B cell (primary cell): ENCODE measurements at regions not wholly inside any gene's neighbourhood (a gene's known extent, or its start where the extent isn't known, plus 50 kb on each side); places are given as distances from the start of the nearest gene placed in this dataset.
"Not testable (repeated sequence)": the region's sequence is repeated elsewhere in the genome, so short reads cannot be mapped to it uniquely, and the experiment has no call there.

Source experiments
- ATAC-seq: fragments of 200-7000 bp; cut with Tn5 transposase; one replicate; pipeline ENCODE4 v1.10.0; 2021; ENCODE audit warnings: low read depth, mild to moderate bottlenecking, moderate number of reproducible peaks, moderate library complexity
- CTCF ChIA-PET: fragments of 350-600 bp; sonication (Branson Sonifier 250); formaldehyde crosslinking; loops from one replicate; lab custom pipeline; 2021; ENCODE audit warnings: antibody characterized with exemption, inconsistent platforms; lab: Charles Lee
- POLR2A ChIA-PET: fragments of 350-600 bp; sonication (Branson Sonifier 250); formaldehyde crosslinking; loops from one replicate; lab custom pipeline; 2021; ENCODE audit warnings: antibody characterized with exemption; lab: Charles Lee
- DNase-seq: peaks from one replicate; pipeline ENCODE4 v3.0.0; 2013
- H2AFZ ChIP-seq: 2 replicates; pipeline ENCODE4 v1.6.1; 2012; ENCODE audit warnings: mild to moderate bottlenecking, low read depth, low read length; ENCODE audit not compliant: insufficient read depth, poor library complexity, severe bottlenecking
- H3K27ac ChIP-seq, 2 donors: 1 replicate in 1 of 2; 2 replicates in 1 of 2; pipeline ENCODE4 v1.5.1; 2012 to 2013; ENCODE audit warnings: low read length in 2 of 2, mild to moderate bottlenecking in 2 of 2, moderate library complexity in 1 of 2
- H3K27me3 ChIP-seq, 4 experiments: fragments of 200-600 bp in 1 of 4; sonication (generic) in 1 of 4; replicated peaks in 1 of 4; 1 replicate in 2 of 4; 2 replicates in 2 of 4; pipeline versions ENCODE4 v1.6.1 to v1.7.0; 2013 to 2016; ENCODE audit warnings: low read length in 3 of 4, mild to moderate bottlenecking in 2 of 4, mixed read lengths in 1 of 4, moderate library complexity in 1 of 4; ENCODE audit not compliant: insufficient read depth in 4 of 4, control insufficient read depth in 3 of 4; ENCODE audit errors: control extremely low read depth in 1 of 4
- H3K36me3 ChIP-seq, 2 experiments: replicated peaks in 1 of 2; 1 replicate in 1 of 2; 2 replicates in 1 of 2; pipeline versions ENCODE4 v1.6.1 to v1.7.1; 2013; ENCODE audit warnings: low read length in 1 of 2; ENCODE audit not compliant: insufficient read depth in 2 of 2, control insufficient read depth in 1 of 2; ENCODE audit errors: control extremely low read depth in 1 of 2, extremely low read depth in 1 of 2
- H3K4me1 ChIP-seq, 2 donors: fragments of 200-600 bp in 1 of 2; sonication (generic) in 1 of 2; 1 replicate in 1 of 2; 2 replicates in 1 of 2; pipeline versions ENCODE4 v1.5.1 to v1.6.1; 2013 to 2017; ENCODE audit warnings: low read length in 2 of 2; ENCODE audit not compliant: control insufficient read depth in 2 of 2, insufficient read depth in 2 of 2
- H3K4me2 ChIP-seq: replicated peaks from 2 replicates; pipeline ENCODE3; 2012; ENCODE audit warnings: mild to moderate bottlenecking, low read depth, low read length; ENCODE audit not compliant: poor library complexity, severe bottlenecking
- H3K4me3 ChIP-seq, 5 experiments: fragments of 200-600 bp in 1 of 5; sonication (generic) in 1 of 5; 1 replicate in 3 of 5; 2 replicates in 2 of 5; pipeline versions ENCODE4 v1.5.1 to v1.7.0; 2011 to 2016; ENCODE audit warnings: low read length in 4 of 5, mild to moderate bottlenecking in 4 of 5, low read depth in 2 of 5, control low read depth in 1 of 5, moderate library complexity in 1 of 5; ENCODE audit not compliant: insufficient read depth in 1 of 5; ENCODE audit errors: control extremely low read depth in 1 of 5, extremely low read depth in 1 of 5
- H3K79me2 ChIP-seq: fragments of 200-600 bp; sonication (generic); one replicate; pipeline ENCODE4 v1.6.0; 2016; ENCODE audit warnings: low read length; ENCODE audit not compliant: control insufficient read depth, insufficient read depth
- H3K9ac ChIP-seq: fragments of 200-600 bp; sonication (generic); 2 replicates; pipeline ENCODE4 v1.6.1; 2017; ENCODE audit warnings: mild to moderate bottlenecking, low read length, moderate library complexity
- H3K9me3 ChIP-seq, 3 donors: one replicate each; pipeline versions ENCODE4 v1.6.1 to v1.7.1; 2013; ENCODE audit warnings: low read length in 2 of 3; ENCODE audit not compliant: control insufficient read depth in 2 of 3, insufficient read depth in 1 of 3; ENCODE audit errors: control extremely low read depth in 1 of 3
- H4K20me1 ChIP-seq: 2 replicates; pipeline ENCODE4 v1.6.0; 2012; ENCODE audit warnings: mild to moderate bottlenecking, low read length; ENCODE audit not compliant: insufficient read depth, control insufficient read depth, poor library complexity, severe bottlenecking
- H3K27ac Mint-ChIP-seq: one replicate; pipeline ENCODE4 v1.8.0; 2021; ENCODE audit warnings: mixed read lengths
- H3K27me3 Mint-ChIP-seq: one replicate; pipeline ENCODE4 v1.8.0; 2021; ENCODE audit warnings: mixed read lengths
- H3K4me1 Mint-ChIP-seq: one replicate; pipeline ENCODE4 v1.8.0; 2021; ENCODE audit warnings: mixed read lengths
- H3K4me3 Mint-ChIP-seq: one replicate; pipeline ENCODE4 v1.8.0; 2021; ENCODE audit warnings: mixed read lengths
- H3K9me3 Mint-ChIP-seq: one replicate; pipeline ENCODE4 v1.8.0; 2022; ENCODE audit warnings: mixed read lengths; ENCODE audit not compliant: insufficient read depth
- EZH2 ChIP-seq: IDR thresholded peaks from 2 replicates; pipeline ENCODE4 v1.6.1; 2012; ENCODE audit warnings: borderline replicate concordance, low read depth, mild to moderate bottlenecking, moderate library complexity, low read length; ENCODE audit not compliant: insufficient read depth, poor library complexity, severe bottlenecking
- WGBS: methylation state at CpG from one replicate; pipeline ENCODE4 v1.1.5; 2013; ENCODE audit warnings: missing lambda C conversion rate; ENCODE audit not compliant: insufficient coverage; 5-methylcytosine and 5-hydroxymethylcytosine counted together
- intact Hi-C: fragments of 100-400 bp; cut with micrococcal nuclease; formaldehyde crosslinking; loops from one replicate; pipeline ENCODE4 v1.10.0; 2022

DNA sequence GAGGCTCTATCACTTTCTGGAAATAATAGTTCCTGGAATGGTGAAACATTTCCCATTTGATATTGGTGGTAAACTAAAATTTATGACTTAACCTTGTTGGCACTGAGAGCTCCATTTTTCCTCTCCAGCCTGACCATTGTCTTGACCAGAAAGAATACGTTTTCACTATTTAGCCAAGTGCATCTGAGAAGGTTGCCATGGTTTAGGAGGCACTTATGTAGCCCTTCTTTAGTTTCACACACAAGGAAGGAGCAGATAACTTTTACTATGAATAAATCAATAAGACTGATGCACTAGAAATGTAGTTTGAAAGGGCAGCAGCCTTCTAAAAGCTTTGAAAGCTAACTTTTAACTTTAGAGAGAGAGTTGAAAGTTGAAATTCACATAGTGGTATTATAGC is 1045.5 kb upstream of the CDH6 start:
- POLR2A ChIA-PET, result no interaction called here
- H3K9ac ChIP-seq, result no peak overlapping the region
- DNase-seq (no peak), ATAC-seq (no peak)
- H3K36me3 ChIP-seq, result no peaks in the 10 kb centered on the region
- TF ChIP-seq EZH2, result no peak
- Mint-ChIP-seq H3K27me3 (no peaks in the 10 kb centered on the region), H3K4me1 (no peaks in the 10 kb centered on the region), H3K9me3 (peaks cover 7% of the 10 kb centered on the region), H3K27ac (no peak overlapping the region), H3K4me3 (no peak overlapping the region)
- H3K9me3 ChIP-seq, result peaks cover 0 to 9% (median 0%) of the 10 kb centered on the region in 3 donors
- no CpG with 5 or more reads among the region's 1 CpG for WGBS
- H4K20me1 ChIP-seq, result no peaks in the 10 kb centered on the region
- H3K4me2 ChIP-seq, result no peak overlapping the region
- H3K27ac ChIP-seq, result no peak overlapping the region
- no peak overlapping the region for H2AFZ ChIP-seq
- no peaks in the 10 kb centered on the region for H3K4me1 ChIP-seq
- H3K27me3 ChIP-seq, result no peaks in the 10 kb centered on the region
- intact Hi-C loops, result no loop called here
- H3K4me3 ChIP-seq, result no peak overlapping the region
- H3K79me2 ChIP-seq, result no peaks in the 10 kb centered on the region
- CTCF ChIA-PET, result no interaction called here

DNA sequence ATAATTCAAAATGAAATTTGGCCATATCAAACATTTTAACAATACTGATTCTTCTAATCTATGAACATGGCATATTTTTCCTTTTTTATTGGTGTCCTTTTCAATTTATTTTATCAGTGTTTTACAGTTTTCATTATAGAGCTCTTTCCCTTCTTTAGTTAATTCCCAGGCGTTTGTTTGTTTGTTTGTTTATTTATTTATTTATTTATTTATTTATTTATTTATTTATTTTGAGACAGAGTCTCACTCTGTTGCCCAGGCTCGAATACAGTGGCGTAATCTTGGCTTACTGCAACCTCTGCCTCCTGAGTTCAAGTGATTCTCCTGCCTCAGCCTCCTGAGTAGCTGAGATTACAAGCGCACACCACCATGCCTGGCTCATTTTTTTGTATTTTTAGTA is 1049.4 kb upstream of the CDH6 start:
- POLR2A ChIA-PET, H3K9me3 Mint-ChIP-seq, H3K27me3 Mint-ChIP-seq, H3K4me3 ChIP-seq, H3K9ac ChIP-seq, H2AFZ ChIP-seq, H3K27ac Mint-ChIP-seq, H3K27me3 ChIP-seq, H3K36me3 ChIP-seq, H3K27ac ChIP-seq, intact Hi-C loops, H3K4me1 Mint-ChIP-seq, CTCF ChIA-PET, H3K79me2 ChIP-seq, H4K20me1 ChIP-seq, H3K4me1 ChIP-seq, ATAC-seq, H3K4me2 ChIP-seq, H3K4me3 Mint-ChIP-seq, DNase-seq: not testable (repeated sequence)
- peaks cover 0 to 10% (median 3%) of the 10 kb centered on the region in 3 donors for H3K9me3 ChIP-seq
- 100% methylated on average over 2 of the region's 4 CpGs for WGBS
